ENCODE measurements at regions not wholly inside any gene's neighbourhood (a gene's known extent, or its start where the extent isn't known, plus 50 kb on each side); places are given as distances from the start of the nearest gene placed in this dataset.

DNA sequence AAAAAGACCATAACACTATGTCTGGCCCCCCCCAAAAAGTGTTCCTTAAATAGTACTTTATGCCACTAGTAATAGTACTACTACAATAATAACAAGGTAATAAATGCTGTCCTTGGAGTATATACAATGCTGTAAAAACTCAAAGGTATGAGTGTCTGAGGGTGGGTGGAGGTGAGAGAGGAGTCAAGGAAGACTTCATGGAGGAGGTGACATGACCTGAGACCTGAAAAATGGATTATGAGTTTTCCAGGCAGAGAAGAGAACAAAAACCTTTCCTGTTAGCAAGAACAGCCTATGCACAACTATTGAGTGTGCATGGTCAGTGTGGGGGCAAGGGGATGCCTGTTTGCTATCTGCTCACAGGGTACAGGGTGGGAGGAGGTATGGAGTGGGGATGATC is 290.2 kb upstream of the USP24 start:
- no peak overlapping the region for H4K91ac ChIP-seq (ENCODE audit: low read depth, low read length)
- H3K4me2 ChIP-seq (ENCODE audit: low read length): no peak overlapping the region
- no peak overlapping the region for H4K8ac ChIP-seq (ENCODE audit: low read depth, low read length)
- no peak overlapping the region for H3K27ac ChIP-seq (ENCODE audit: low read depth, low read length)
- H3K9ac ChIP-seq (ENCODE audit: low read length): no peak overlapping the region
- H3K4ac ChIP-seq (ENCODE audit: low read depth, low read length): no peak overlapping the region
- H2AK5ac ChIP-seq (ENCODE audit: low read length): no peak overlapping the region
- no peaks in the 10 kb centered on the region for H3K36me3 ChIP-seq (ENCODE audit: control insufficient read depth in 1 of 2, insufficient read depth in 2 of 2, low read length in 2 of 2)
- no peaks in the 10 kb centered on the region for H3K9me3 ChIP-seq (ENCODE audit: insufficient read depth, low read depth, low read length)
- no peak overlapping the region for H2BK5ac ChIP-seq (ENCODE audit: low read depth, low read length, poor library complexity)
- H2AFZ ChIP-seq (ENCODE audit: insufficient read depth, low read length, poor library complexity): no peak overlapping the region
- no peak for DNase-seq
- H3K27me3 ChIP-seq (ENCODE audit: insufficient read depth, low read length): no peaks in the 10 kb centered on the region
- no peak overlapping the region for H3K18ac ChIP-seq (ENCODE audit: low read length)
- no peak overlapping the region for H2BK12ac ChIP-seq (ENCODE audit: low read length)
- no peaks in the 10 kb centered on the region for H3K79me2 ChIP-seq (ENCODE audit: control insufficient read depth, insufficient read depth, low read length, poor library complexity)
- no peak overlapping the region for H2BK120ac ChIP-seq (ENCODE audit: insufficient read depth, low read length, poor library complexity)
- H3K23ac ChIP-seq (ENCODE audit: low read length): no peak overlapping the region
- no peak overlapping the region for H4K12ac ChIP-seq (ENCODE audit: low read depth, low read length)
- H3K79me1 ChIP-seq (ENCODE audit: low read length): no peaks in the 10 kb centered on the region
- no peak overlapping the region for H3K4me3 ChIP-seq (ENCODE audit: low read depth, low read length)
- H3K14ac ChIP-seq (ENCODE audit: low read length): no peak overlapping the region
- H3K4me1 ChIP-seq (ENCODE audit: control insufficient read depth in 1 of 2, insufficient read depth in 2 of 2, low read length in 2 of 2): no peaks in the 10 kb centered on the region

DNA sequence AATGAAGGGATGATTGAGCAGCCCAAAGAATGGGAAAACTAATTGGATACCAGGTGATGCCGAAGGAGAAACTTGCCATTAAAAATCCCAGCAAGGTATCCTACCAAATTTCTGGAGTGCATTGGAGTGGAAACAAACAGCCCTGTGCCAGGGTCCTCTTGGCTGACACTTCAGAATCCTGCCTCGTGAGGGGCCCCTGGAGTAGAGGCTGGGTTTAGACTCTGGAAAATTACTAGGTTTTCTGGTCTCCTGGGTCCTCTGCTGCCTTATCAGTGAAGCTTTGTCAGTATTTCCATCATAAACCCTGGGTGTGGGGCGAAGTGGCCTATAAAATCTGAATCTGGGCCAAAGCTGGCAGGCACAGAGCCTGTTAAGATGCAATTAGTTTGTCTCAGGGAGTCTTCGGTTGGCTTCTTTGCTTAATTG is 289.2 kb upstream of the USP24 start:
- H2BK120ac ChIP-seq (ENCODE audit: insufficient read depth, low read length, poor library complexity): no peak overlapping the region
- WGBS (ENCODE audit: extremely low coverage, insufficient coverage, insufficient read length): no CpG with 5 or more reads among the region's 4 CpGs

GRCh38 chr1:55503663-55504305 is 288.6 kb upstream of the USP24 start:
- H3K14ac ChIP-seq (ENCODE audit: low read length): no peak overlapping the region
- H3K27ac ChIP-seq (ENCODE audit: low read depth, low read length): no peak overlapping the region
- H3K18ac ChIP-seq (ENCODE audit: low read length): no peak overlapping the region
- H3K4me1 ChIP-seq (ENCODE audit: control insufficient read depth in 1 of 2, insufficient read depth in 2 of 2, low read length in 2 of 2): no peaks in the 10 kb centered on the region
- H4K91ac ChIP-seq (ENCODE audit: low read depth, low read length): no peak overlapping the region
- no peak overlapping the region for H2AFZ ChIP-seq (ENCODE audit: insufficient read depth, low read length, poor library complexity)
- no peak overlapping the region for H4K12ac ChIP-seq (ENCODE audit: low read depth, low read length)
- H3K9ac ChIP-seq (ENCODE audit: low read length): no peak overlapping the region
- no peaks in the 10 kb centered on the region for H3K79me1 ChIP-seq (ENCODE audit: low read length)
- H3K4me2 ChIP-seq (ENCODE audit: low read length): no peak overlapping the region
- H2AK5ac ChIP-seq (ENCODE audit: low read length): no peak overlapping the region
- DNase-seq: no peak
- H2BK120ac ChIP-seq (ENCODE audit: insufficient read depth, low read length, poor library complexity): no peak overlapping the region
- no peaks in the 10 kb centered on the region for H3K9me3 ChIP-seq (ENCODE audit: insufficient read depth, low read depth, low read length)
- no peak overlapping the region for H2BK12ac ChIP-seq (ENCODE audit: low read length)
- H2BK5ac ChIP-seq (ENCODE audit: low read depth, low read length, poor library complexity): no peak overlapping the region
- H3K23ac ChIP-seq (ENCODE audit: low read length): no peak overlapping the region
- no peak overlapping the region for H3K4me3 ChIP-seq (ENCODE audit: low read depth, low read length)
- H4K8ac ChIP-seq (ENCODE audit: low read depth, low read length): no peak overlapping the region
- no peaks in the 10 kb centered on the region for H3K36me3 ChIP-seq (ENCODE audit: control insufficient read depth in 1 of 2, insufficient read depth in 2 of 2, low read length in 2 of 2)
- H3K4ac ChIP-seq (ENCODE audit: low read depth, low read length): no peak overlapping the region
- WGBS (ENCODE audit: extremely low coverage, insufficient coverage, insufficient read length): no CpG with 5 or more reads among the region's 2 CpGs
- H3K27me3 ChIP-seq (ENCODE audit: insufficient read depth, low read length): no peaks in the 10 kb centered on the region
- no peaks in the 10 kb centered on the region for H3K79me2 ChIP-seq (ENCODE audit: control insufficient read depth, insufficient read depth, low read length, poor library complexity)

More for the DNA sequence above, 289.2 kb upstream of the USP24 start:
- H3K14ac ChIP-seq (ENCODE audit: low read length): no peak overlapping the region
- no peaks in the 10 kb centered on the region for H3K79me1 ChIP-seq (ENCODE audit: low read length)
- H3K27me3 ChIP-seq (ENCODE audit: insufficient read depth, low read length): no peaks in the 10 kb centered on the region
- no peak overlapping the region for H3K27ac ChIP-seq (ENCODE audit: low read depth, low read length)
- no peak overlapping the region for H4K12ac ChIP-seq (ENCODE audit: low read depth, low read length)
- H4K91ac ChIP-seq (ENCODE audit: low read depth, low read length): no peak overlapping the region
- no peak overlapping the region for H3K4me2 ChIP-seq (ENCODE audit: low read length)
- no peak overlapping the region for H3K4me3 ChIP-seq (ENCODE audit: low read depth, low read length)
- H3K4me1 ChIP-seq (ENCODE audit: control insufficient read depth in 1 of 2, insufficient read depth in 2 of 2, low read length in 2 of 2): no peaks in the 10 kb centered on the region
- no peak overlapping the region for H2AK5ac ChIP-seq (ENCODE audit: low read length)
- no peak overlapping the region for H4K8ac ChIP-seq (ENCODE audit: low read depth, low read length)
- no peak overlapping the region for H2AFZ ChIP-seq (ENCODE audit: insufficient read depth, low read length, poor library complexity)
- H3K9me3 ChIP-seq (ENCODE audit: insufficient read depth, low read depth, low read length): no peaks in the 10 kb centered on the region
- H3K18ac ChIP-seq (ENCODE audit: low read length): no peak overlapping the region
- no peak for DNase-seq
- H3K4ac ChIP-seq (ENCODE audit: low read depth, low read length): no peak overlapping the region
- H3K79me2 ChIP-seq (ENCODE audit: control insufficient read depth, insufficient read depth, low read length, poor library complexity): no peaks in the 10 kb centered on the region
- H3K23ac ChIP-seq (ENCODE audit: low read length): no peak overlapping the region
- no peak overlapping the region for H2BK5ac ChIP-seq (ENCODE audit: low read depth, low read length, poor library complexity)
- H2BK12ac ChIP-seq (ENCODE audit: low read length): no peak overlapping the region
- no peaks in the 10 kb centered on the region for H3K36me3 ChIP-seq (ENCODE audit: control insufficient read depth in 1 of 2, insufficient read depth in 2 of 2, low read length in 2 of 2)
- H3K9ac ChIP-seq (ENCODE audit: low read length): no peak overlapping the region

- Histone ChIP-seq H2AK5ac (ENCODE audit: low read length) (no peak overlapping the region), H4K91ac (ENCODE audit: low read depth, low read length) (no peak overlapping the region), H3K4me1 (ENCODE audit: control insufficient read depth in 1 of 2, insufficient read depth in 2 of 2, low read length in 2 of 2) (no peaks in the 10 kb centered on the region), H3K9me3 (ENCODE audit: insufficient read depth, low read depth, low read length) (no peaks in the 10 kb centered on the region), H2BK12ac (ENCODE audit: low read length) (no peak overlapping the region), H3K4me2 (ENCODE audit: low read length) (no peak overlapping the region), H3K23ac (ENCODE audit: low read length) (no peak overlapping the region), H3K36me3 (ENCODE audit: control insufficient read depth in 1 of 2, insufficient read depth in 2 of 2, low read length in 2 of 2) (no peaks in the 10 kb centered on the region), H3K27me3 (ENCODE audit: insufficient read depth, low read length) (no peaks in the 10 kb centered on the region), H3K4me3 (ENCODE audit: low read depth, low read length) (no peak overlapping the region), H3K27ac (ENCODE audit: low read depth, low read length) (no peak overlapping the region), H3K18ac (ENCODE audit: low read length) (no peak overlapping the region), H4K12ac (ENCODE audit: low read depth, low read length) (no peak overlapping the region), H3K79me1 (ENCODE audit: low read length) (no peaks in the 10 kb centered on the region), H4K8ac (ENCODE audit: low read depth, low read length) (no peak overlapping the region), H2AFZ (ENCODE audit: insufficient read depth, low read length, poor library complexity) (no peak overlapping the region), H3K79me2 (ENCODE audit: control insufficient read depth, insufficient read depth, low read length, poor library complexity) (no peaks in the 10 kb centered on the region), H2BK5ac (ENCODE audit: low read depth, low read length, poor library complexity) (no peak overlapping the region), H3K9ac (ENCODE audit: low read length) (no peak overlapping the region), H3K14ac (ENCODE audit: low read length) (no peak overlapping the region), H3K4ac (ENCODE audit: low read depth, low read length) (no peak overlapping the region), H2BK120ac (ENCODE audit: insufficient read depth, low read length, poor library complexity) (no peak overlapping the region)
- DNase-seq: no peak
- no CpG with 5 or more reads among the region's 6 CpGs for WGBS (ENCODE audit: extremely low coverage, insufficient coverage, insufficient read length)
Measured at GRCh38 chr1:55500601-55501000, 285.4 kb upstream of the USP24 start.

Measured in trophoblast cell (in vitro differentiated cells and primary cell).